ENCODE measurements at regions not wholly inside any gene's neighbourhood (a gene's known extent, or its start where the extent isn't known, plus 50 kb on each side); places are given as distances from the start of the nearest gene placed in this dataset.

- TF ChIP-seq SAP30 (IDR thresholded peaks at IDR 0.05; ENCODE audit: insufficient read depth, insufficient replicate concordance, low read length) = no peak
- TF ChIP-seq CEBPB (IDR thresholded peaks at IDR 0.05; ENCODE audit: low read depth, low read length) = no peak
- no peak for TF ChIP-seq EP300 (IDR thresholded peaks at IDR 0.05; ENCODE audit: borderline replicate concordance in 1 of 2, low read depth in 2 of 2, low read length in 2 of 2)
- TF ChIP-seq CBX5 (IDR thresholded peaks at IDR 0.05; ENCODE audit: low read depth, low read length) = no peak
- no peak for TF ChIP-seq POLR2A (IDR thresholded peaks at IDR 0.05; ENCODE audit: control extremely low read depth in 1 of 2, low read depth in 2 of 2, low read length in 2 of 2)
- TF ChIP-seq CTCF (IDR thresholded peaks at IDR 0.05; ENCODE audit: control extremely low read depth in 1 of 3, insufficient read depth in 1 of 3, low read depth in 1 of 3, low read length in 3 of 3) = no peak
- no peak for TF ChIP-seq GABPA (IDR thresholded peaks at IDR 0.05; ENCODE audit: borderline replicate concordance, insufficient read depth, low read length)
- no peak for TF ChIP-seq SIN3A (conservative IDR thresholded peaks at IDR 0.05 in 1 of 2, IDR thresholded peaks at IDR 0.05 in 1 of 2; ENCODE audit: low read depth in 1 of 2, low read length in 2 of 2)
These were observed 218.9 kb upstream of the ARL4C start for GRCh38 chr2:234715671-234716250.
